ENCODE measurements at regions not wholly inside any gene's neighbourhood (a gene's known extent, or its start where the extent isn't known, plus 50 kb on each side); places are given as distances from the start of the nearest gene placed in this dataset.

DNA sequence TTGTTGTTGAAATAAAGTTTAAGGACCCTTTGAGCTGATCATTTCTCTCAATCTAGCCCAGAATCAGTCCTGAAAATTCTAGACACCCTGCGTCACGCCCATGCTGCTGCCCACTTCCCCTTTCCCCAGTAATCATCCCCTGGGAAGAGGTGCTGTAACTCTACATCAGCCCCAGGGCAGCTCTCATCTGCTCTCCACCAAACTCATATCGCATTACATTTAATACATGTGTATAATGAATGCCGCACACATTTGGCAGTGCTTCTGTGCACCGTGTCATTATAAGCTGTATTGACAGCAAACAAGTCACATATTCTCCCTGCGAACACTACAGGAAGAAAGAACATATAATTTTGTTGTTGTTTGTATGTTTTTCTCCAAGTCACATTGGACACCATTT is 539.7 kb upstream of the DAB1 start:
- no peak for TF ChIP-seq ARNTL (CRISPR knock-in tag; IDR thresholded peaks at IDR 0.05; ENCODE audit: borderline replicate concordance, low read depth)
- TF ChIP-seq PATZ1 (CRISPR knock-in tag; IDR thresholded peaks at IDR 0.05; ENCODE audit: borderline replicate concordance), result no peak
- TF ChIP-seq ZNF565 (CRISPR knock-in tag; conservative IDR thresholded peaks at IDR 0.05; ENCODE audit: low read depth), result no peak
- TF ChIP-seq, protein P1, sequence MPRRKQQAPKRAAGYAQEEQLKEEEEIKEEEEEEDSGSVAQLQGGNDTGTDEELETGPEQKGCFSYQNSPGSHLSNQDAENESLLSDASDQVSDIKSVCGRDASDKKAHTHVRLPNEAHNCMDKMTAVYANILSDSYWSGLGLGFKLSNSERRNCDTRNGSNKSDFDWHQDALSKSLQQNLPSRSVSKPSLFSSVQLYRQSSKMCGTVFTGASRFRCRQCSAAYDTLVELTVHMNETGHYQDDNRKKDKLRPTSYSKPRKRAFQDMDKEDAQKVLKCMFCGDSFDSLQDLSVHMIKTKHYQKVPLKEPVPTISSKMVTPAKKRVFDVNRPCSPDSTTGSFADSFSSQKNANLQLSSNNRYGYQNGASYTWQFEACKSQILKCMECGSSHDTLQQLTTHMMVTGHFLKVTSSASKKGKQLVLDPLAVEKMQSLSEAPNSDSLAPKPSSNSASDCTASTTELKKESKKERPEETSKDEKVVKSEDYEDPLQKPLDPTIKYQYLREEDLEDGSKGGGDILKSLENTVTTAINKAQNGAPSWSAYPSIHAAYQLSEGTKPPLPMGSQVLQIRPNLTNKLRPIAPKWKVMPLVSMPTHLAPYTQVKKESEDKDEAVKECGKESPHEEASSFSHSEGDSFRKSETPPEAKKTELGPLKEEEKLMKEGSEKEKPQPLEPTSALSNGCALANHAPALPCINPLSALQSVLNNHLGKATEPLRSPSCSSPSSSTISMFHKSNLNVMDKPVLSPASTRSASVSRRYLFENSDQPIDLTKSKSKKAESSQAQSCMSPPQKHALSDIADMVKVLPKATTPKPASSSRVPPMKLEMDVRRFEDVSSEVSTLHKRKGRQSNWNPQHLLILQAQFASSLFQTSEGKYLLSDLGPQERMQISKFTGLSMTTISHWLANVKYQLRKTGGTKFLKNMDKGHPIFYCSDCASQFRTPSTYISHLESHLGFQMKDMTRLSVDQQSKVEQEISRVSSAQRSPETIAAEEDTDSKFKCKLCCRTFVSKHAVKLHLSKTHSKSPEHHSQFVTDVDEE (CRISPR knock-in tag; IDR thresholded peaks at IDR 0.05), result no peak
- no peak for TF ChIP-seq RARB (CRISPR knock-in tag; IDR thresholded peaks at IDR 0.05)
- no peak for TF ChIP-seq GLIS3 (CRISPR knock-in tag; IDR thresholded peaks at IDR 0.05)
- TF ChIP-seq, protein P2, sequence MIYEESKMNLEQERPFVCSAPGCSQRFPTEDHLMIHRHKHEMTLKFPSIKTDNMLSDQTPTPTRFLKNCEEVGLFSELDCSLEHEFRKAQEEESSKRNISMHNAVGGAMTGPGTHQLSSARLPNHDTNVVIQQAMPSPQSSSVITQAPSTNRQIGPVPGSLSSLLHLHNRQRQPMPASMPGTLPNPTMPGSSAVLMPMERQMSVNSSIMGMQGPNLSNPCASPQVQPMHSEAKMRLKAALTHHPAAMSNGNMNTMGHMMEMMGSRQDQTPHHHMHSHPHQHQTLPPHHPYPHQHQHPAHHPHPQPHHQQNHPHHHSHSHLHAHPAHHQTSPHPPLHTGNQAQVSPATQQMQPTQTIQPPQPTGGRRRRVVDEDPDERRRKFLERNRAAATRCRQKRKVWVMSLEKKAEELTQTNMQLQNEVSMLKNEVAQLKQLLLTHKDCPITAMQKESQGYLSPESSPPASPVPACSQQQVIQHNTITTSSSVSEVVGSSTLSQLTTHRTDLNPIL (CRISPR knock-in tag; IDR thresholded peaks at IDR 0.05; ENCODE audit: low read depth), result no peak
- no peak for ATAC-seq

GRCh38 chr1:57959531-57960241 is 535.8 kb upstream of the DAB1 start:
- TF ChIP-seq OSR1 (CRISPR knock-in tag; IDR thresholded peaks at IDR 0.05) (no peak), TCF4 (CRISPR knock-in tag; IDR thresholded peaks at IDR 0.05; ENCODE audit: borderline replicate concordance) (no peak), ZNF70 (CRISPR knock-in tag; IDR thresholded peaks at IDR 0.05) (no peak)
- TF ChIP-seq, protein P1 (CRISPR knock-in tag; IDR thresholded peaks at IDR 0.05), result no peak
- ATAC-seq, result no peak; the same call in 2 of the 3 replicates

DNA sequence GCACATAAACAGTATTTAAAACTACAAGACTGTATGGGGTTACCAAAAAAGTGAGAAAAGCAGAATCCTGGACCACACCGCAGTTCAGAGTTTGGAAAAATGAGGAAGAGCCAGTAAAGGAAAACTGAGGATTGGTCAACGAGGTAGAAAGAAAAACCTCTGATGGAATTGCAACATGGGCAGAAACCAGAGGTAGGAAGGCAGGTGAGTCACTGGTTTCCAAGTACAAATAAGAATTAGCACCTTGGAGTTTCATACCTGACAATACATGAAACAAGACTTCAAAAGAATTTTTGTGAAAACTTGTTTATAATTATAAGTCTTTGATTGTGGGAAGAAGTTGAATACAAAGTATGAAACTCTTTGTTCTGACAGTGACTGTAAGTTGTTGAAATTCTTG is 533.7 kb upstream of the DAB1 start:
- ATAC-seq, result no peak
- TF ChIP-seq ARNTL (CRISPR knock-in tag; IDR thresholded peaks at IDR 0.05; ENCODE audit: borderline replicate concordance, low read depth) (no peak), ISL1 (CRISPR knock-in tag; IDR thresholded peaks at IDR 0.05) (no peak), ZNF8 (CRISPR knock-in tag; IDR thresholded peaks at IDR 0.05) (no peak), TOX (CRISPR knock-in tag; IDR thresholded peaks at IDR 0.05; ENCODE audit: borderline replicate concordance) (no peak), ZFP30 (CRISPR knock-in tag; IDR thresholded peaks at IDR 0.05) (no peak), CSRNP3 (CRISPR knock-in tag; IDR thresholded peaks at IDR 0.05) (no peak), ZNF70 (CRISPR knock-in tag; IDR thresholded peaks at IDR 0.05) (no peak), PPARA (CRISPR knock-in tag; IDR thresholded peaks at IDR 0.05; ENCODE audit: borderline replicate concordance) (no peak), ZC3H10 (CRISPR knock-in tag; IDR thresholded peaks at IDR 0.05) (no peak), SNAI2 (CRISPR knock-in tag; IDR thresholded peaks at IDR 0.05) (no peak), ZFP3 (CRISPR knock-in tag; IDR thresholded peaks at IDR 0.05) (no peak), CSDC2 (CRISPR knock-in tag; IDR thresholded peaks at IDR 0.05) (no peak), POU6F1 (CRISPR knock-in tag; IDR thresholded peaks at IDR 0.05; ENCODE audit: borderline replicate concordance, low read depth) (no peak)
- TF ChIP-seq, protein P2 (CRISPR knock-in tag; IDR thresholded peaks at IDR 0.05; ENCODE audit: low read depth), result no peak
- TF ChIP-seq, protein P1 (CRISPR knock-in tag; IDR thresholded peaks at IDR 0.05), result no peak
